ENCODE measurements at regions not wholly inside any gene's neighbourhood (a gene's known extent, or its start where the extent isn't known, plus 50 kb on each side); places are given as distances from the start of the nearest gene placed in this dataset.

DNA sequence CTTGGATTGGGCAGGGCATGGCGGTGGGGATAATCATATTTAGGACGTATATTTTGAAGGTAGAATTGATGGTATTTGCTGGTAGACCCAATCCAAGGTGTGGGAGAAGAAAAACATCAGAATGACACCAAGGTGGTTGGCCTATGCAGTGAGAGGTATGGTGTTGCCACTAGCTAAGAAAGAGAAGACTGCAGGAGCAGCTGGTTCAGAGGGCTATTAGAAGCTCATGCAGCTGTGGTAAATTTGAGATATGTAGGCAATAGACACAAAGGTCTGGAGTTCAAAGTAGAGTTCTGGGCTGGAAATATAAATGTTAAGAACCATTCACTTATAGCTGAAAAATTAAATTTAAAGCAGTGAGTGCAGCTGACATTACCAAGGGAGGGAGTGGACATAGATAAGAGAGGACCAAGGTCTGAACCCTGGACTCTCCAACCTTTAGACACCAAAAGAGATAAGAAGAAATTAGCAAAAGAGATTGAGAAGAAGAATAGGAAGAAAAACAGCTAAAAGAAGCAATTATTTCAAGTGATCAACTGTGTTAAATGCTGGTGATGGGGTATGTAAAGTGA is 74.7 kb upstream of the FAM169A start:
- Histone ChIP-seq H2AFZ (ENCODE audit: low read depth, low read length) (no peak overlapping the region), H3K4me1 (replicated peaks in 1 of 2; ENCODE audit: control insufficient read depth in 2 of 2, insufficient read depth in 2 of 2, low read length in 2 of 2) (no peaks in the 10 kb centered on the region), H3K4me2 (ENCODE audit: insufficient read depth, low read length) (no peak overlapping the region), H3K9me1 (ENCODE audit: control insufficient read depth, insufficient read depth, low read length) (no peaks in the 10 kb centered on the region), H3K9me3 (replicated peaks; ENCODE audit: control insufficient read depth, insufficient read depth, low read depth, low read length) (no peaks in the 10 kb centered on the region), H3K36me3 (ENCODE audit: control insufficient read depth, insufficient read depth, low read length) (no peaks in the 10 kb centered on the region), H3K4me3 (no peak overlapping the region), H3K79me2 (ENCODE audit: control insufficient read depth, insufficient read depth, low read length) (no peaks in the 10 kb centered on the region), H3K9ac (ENCODE audit: insufficient read depth in 1 of 2, low read depth in 2 of 2, low read length in 2 of 2) (no peak overlapping the region), H3K27me3 (ENCODE audit: control insufficient read depth in 2 of 2, insufficient read depth in 2 of 2, low read length in 2 of 2) (peaks cover 0 to 4% of the 10 kb centered on the region in 2 experiments; a peak in 1 of 5 replicates), H3K27ac (ENCODE audit: extremely low read depth, low read depth, low read length) (no peak overlapping the region), H4K20me1 (replicated peaks; ENCODE audit: control insufficient read depth, insufficient read depth, low read length) (no peaks in the 10 kb centered on the region)
- BruUV-seq (replicated peaks) = no TSS peak
- no peak for DNase-seq (ENCODE audit: extremely low read depth in 1 of 4, low spot score in 3 of 4)
- 3% methylated on average over 2 of the region's 2 CpGs for WGBS (ENCODE audit: insufficient coverage, low coverage, missing lambda C conversion rate)
- intact Hi-C loops (cut with micrococcal nuclease) (no loop called here), in situ Hi-C loops (cut with MboI) (no loop called here)
- no peak for TF ChIP-seq ZNF431 (CRISPR knock-in tag; IDR thresholded peaks at IDR 0.05)
- no peak for TF ChIP-seq RFX1 (IDR thresholded peaks at IDR 0.05)
- TF ChIP-seq FOXA1 (IDR thresholded peaks at IDR 0.05; ENCODE audit: borderline replicate concordance) = no peak
- POLR2A ChIA-PET = interaction anchor here (0.6 kb wide), 1 partner anchor 389 kb away, joined by 3 read pairs; no protein-coding TSS in a partner anchor
- no peak for FAIRE-seq
- CTCF ChIA-PET (ENCODE audit: low intra/inter-chr PET ratio) = no interaction called here
- ATAC-seq = no peak

DNA sequence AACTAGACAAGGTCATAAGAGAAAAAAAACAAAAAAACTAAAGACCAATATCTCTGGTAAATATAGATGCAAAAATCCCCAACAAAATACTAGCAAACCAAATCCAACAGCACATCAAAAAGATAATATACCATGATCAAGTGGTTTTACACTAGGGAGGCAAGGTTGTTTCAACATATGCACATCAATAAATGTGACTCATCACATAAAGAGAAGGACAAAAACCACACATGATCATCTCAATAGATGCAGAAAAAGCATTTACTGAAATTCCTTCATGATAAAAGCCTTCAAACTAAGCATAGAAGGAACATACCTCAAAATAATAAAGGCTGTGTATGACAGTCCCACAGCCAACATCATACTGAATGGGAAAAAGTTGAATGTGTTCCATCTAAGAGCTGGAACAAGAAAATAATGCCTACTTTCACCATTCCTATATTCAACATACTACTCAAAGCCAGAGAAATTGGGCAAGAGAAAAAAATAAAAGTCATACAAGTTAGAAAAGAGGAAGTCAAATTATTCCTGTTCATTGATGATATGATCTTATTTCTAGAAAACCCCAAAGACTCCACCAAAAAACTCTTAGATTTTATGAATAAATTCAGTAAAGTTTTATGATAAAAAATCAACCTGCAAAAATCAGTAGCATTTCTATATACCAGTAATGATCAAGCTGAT is 72.2 kb upstream of the FAM169A start:
- in situ Hi-C loops (cut with MboI) = no loop called here
- POLR2A ChIA-PET = no interaction called here
- peaks cover 2 to 4% of the 10 kb centered on the region in 2 experiments; a peak in 2 of 5 replicates for H3K27me3 ChIP-seq (ENCODE audit: control insufficient read depth in 2 of 2, insufficient read depth in 2 of 2, low read length in 2 of 2)
- no peaks in the 10 kb centered on the region for H3K9me3 ChIP-seq (replicated peaks; ENCODE audit: control insufficient read depth, insufficient read depth, low read depth, low read length)
- H3K4me2 ChIP-seq (ENCODE audit: insufficient read depth, low read length) = no peak overlapping the region
- DNase-seq (ENCODE audit: extremely low read depth in 1 of 4, low spot score in 3 of 4) = no peak
- H3K9ac ChIP-seq (ENCODE audit: insufficient read depth in 1 of 2, low read depth in 2 of 2, low read length in 2 of 2) = no peak overlapping the region
- H3K4me1 ChIP-seq (replicated peaks in 1 of 2; ENCODE audit: control insufficient read depth in 2 of 2, insufficient read depth in 2 of 2, low read length in 2 of 2) = no peaks in the 10 kb centered on the region
- intact Hi-C loops (cut with micrococcal nuclease) = no loop called here
- no peak for ATAC-seq
- H3K4me3 ChIP-seq = no peak overlapping the region
- no peak overlapping the region for H2AFZ ChIP-seq (ENCODE audit: low read depth, low read length)
- BruUV-seq (replicated peaks) = no TSS peak
- H4K20me1 ChIP-seq (replicated peaks; ENCODE audit: control insufficient read depth, insufficient read depth, low read length) = no peaks in the 10 kb centered on the region
- no peaks in the 10 kb centered on the region for H3K79me2 ChIP-seq (ENCODE audit: control insufficient read depth, insufficient read depth, low read length)
- peak; percentile 63; the same call in 1 of the 2 replicates for TF ChIP-seq SPI1 (IDR thresholded peaks at IDR 0.05; ENCODE audit: borderline replicate concordance, low read depth, low read length)
- no peak for TF ChIP-seq ZNF766 (CRISPR knock-in tag; conservative IDR thresholded peaks at IDR 0.05)
- H3K9me1 ChIP-seq (ENCODE audit: control insufficient read depth, insufficient read depth, low read length) = no peaks in the 10 kb centered on the region
- CTCF ChIA-PET (ENCODE audit: low intra/inter-chr PET ratio) = no interaction called here
- no peak for FAIRE-seq
- no peak overlapping the region for H3K27ac ChIP-seq (ENCODE audit: extremely low read depth, low read depth, low read length)
- no peaks in the 10 kb centered on the region for H3K36me3 ChIP-seq (ENCODE audit: control insufficient read depth, insufficient read depth, low read length)

Data from K562 (cell line).